Ovary (tissue), 7 donors: ENCODE measurements at regions not wholly inside any gene's neighbourhood (a gene's known extent, or its start where the extent isn't known, plus 50 kb on each side); places are given as distances from the start of the nearest gene placed in this dataset.

Source experiments
- DNase-seq, 5 donors: peaks; one replicate each; pipeline ENCODE4 v3.0.0-alpha.2; 2019 to 2020
- H3K27ac ChIP-seq, 2 donors: fragments of 200-600 bp; one replicate each; pipeline versions ENCODE4 v1.5.1 to v1.8.0; 2019 to 2022
- H3K27me3 ChIP-seq: fragments of 200-600 bp; one replicate; pipeline ENCODE4 v1.8.0; 2022
- H3K36me3 ChIP-seq: fragments of 200-600 bp; sonication (generic); one replicate; pipeline ENCODE4 v1.5.1; 2019
- H3K4me1 ChIP-seq: one replicate; pipeline ENCODE4 v1.8.1; 2013; ENCODE audit warnings: mild to moderate bottlenecking, moderate library complexity; ENCODE audit not compliant: insufficient read depth
- H3K4me3 ChIP-seq: fragments of 200-600 bp; sonication (generic); one replicate; pipeline ENCODE4 v1.5.1; 2017
- H3K9me3 ChIP-seq, 2 donors: fragments of 200-600 bp in 1 of 2; sonication (generic) in 1 of 2; one replicate each; pipeline versions ENCODE4 v1.5.1 to v1.8.1; 2013 to 2019; ENCODE audit warnings: mild to moderate bottlenecking in 1 of 2, moderate library complexity in 1 of 2
- CTCF ChIP-seq, 3 donors: fragments of 450-650 bp in 2 of 3; fragments of 200-600 bp in 1 of 3; IDR thresholded peaks; one replicate each; pipeline versions ENCODE4 v1.5.1 to v1.8.0; 2016 to 2022; ENCODE audit warnings: antibody characterized with exemption in 3 of 3, mild to moderate bottlenecking in 1 of 3
- EP300 ChIP-seq: sonication (generic); formaldehyde crosslinking; IDR thresholded peaks from one replicate; pipeline ENCODE4 v1.6.1; 2017; ENCODE audit warnings: antibody characterized with exemption
- POLR2A ChIP-seq: fragments of 450-650 bp; IDR thresholded peaks from one replicate; pipeline ENCODE4 v1.6.1; 2017; ENCODE audit warnings: antibody characterized with exemption, mild to moderate bottlenecking, moderate library complexity
- WGBS, 3 donors: extraction: QIAGEN DNeasy Blood & Tissue Kit in 1 of 3; methylation state at CpG; one replicate each; pipeline versions ENCODE4 v1.1.5 to v1.1.7; 2013 to 2017; 5-methylcytosine and 5-hydroxymethylcytosine counted together
- intact Hi-C, 4 donors: fragments of 100-400 bp; cut with DNase I; formaldehyde crosslinking; loops; one replicate each; pipeline versions ENCODE4 v1.11.0 to v1.15.1; 2022 to 2023
- donor health status: DM: no; HTN: no; CAD: no; lungs with moderate emphysema.
- donor health status: DM: no; HTN: no; CAD: no.
- donor health status: Bipolar disorder and iron deficiency.
- donor health status: DM: no; HTN: no; CAD: no.
- donor health status: DM: yes; HTN: yes; CAD: no.

GRCh38 chr12:24066097-24066496 is 116.6 kb upstream of the SOX5 start:
- intact Hi-C loops, result no loop called here
- Histone ChIP-seq H3K9me3 (no peaks in the 10 kb centered on the region), H3K27ac (no peak overlapping the region), H3K4me3 (no peak overlapping the region), H3K36me3 (no peaks in the 10 kb centered on the region), H3K4me1 (peaks cover 3% of the 10 kb centered on the region), H3K27me3 (no peaks in the 10 kb centered on the region)
- TF ChIP-seq EP300, result no peak
- no peak for TF ChIP-seq POLR2A
- no peak for TF ChIP-seq CTCF (IDR thresholded peaks at IDR 0.05)
- DNase-seq, result no peak

GRCh38 chr12:24062642-24063245 is 113.3 kb upstream of the SOX5 start:
- intact Hi-C loops, result no loop called here
- no peak for DNase-seq
- no peaks in the 10 kb centered on the region for H3K9me3 ChIP-seq
- H3K4me1 ChIP-seq, result peaks cover 3% of the 10 kb centered on the region
- no peak overlapping the region for H3K4me3 ChIP-seq
- H3K27ac ChIP-seq, result no peak overlapping the region
- H3K36me3 ChIP-seq, result no peaks in the 10 kb centered on the region
- TF ChIP-seq POLR2A (no peak), EP300 (no peak), CTCF (IDR thresholded peaks at IDR 0.05) (no peak)
- H3K27me3 ChIP-seq, result no peaks in the 10 kb centered on the region
- 13 to 45% (median 14%) methylated on average over 1 of the region's 1 CpG for WGBS, 3 donors

- Histone ChIP-seq H3K27ac (no peak overlapping the region), H3K4me1 (no peaks in the 10 kb centered on the region), H3K36me3 (no peaks in the 10 kb centered on the region), H3K4me3 (no peak overlapping the region), H3K27me3 (no peaks in the 10 kb centered on the region), H3K9me3 (no peaks in the 10 kb centered on the region)
- 97 to 100% (median 98%) methylated on average over 1 of the region's 1 CpG for WGBS, 3 donors
- TF ChIP-seq POLR2A, result no peak
- TF ChIP-seq CTCF (IDR thresholded peaks at IDR 0.05), result no peak
- no peak for TF ChIP-seq EP300
- intact Hi-C loops, result no loop called here
- no peak for DNase-seq
Measured at GRCh38 chr12:24060089-24060488, 110.6 kb upstream of the SOX5 start.

GRCh38 chr12:24057920-24058476 is 108.5 kb upstream of the SOX5 start:
- DNase-seq, result no peak
- intact Hi-C loops, result no loop called here
- 77 to 83% (median 79%) methylated on average over 4 of the region's 4 CpGs for WGBS, 3 donors
- H3K27me3 ChIP-seq, result no peaks in the 10 kb centered on the region
- no peaks in the 10 kb centered on the region for H3K36me3 ChIP-seq
- no peaks in the 10 kb centered on the region for H3K9me3 ChIP-seq
- H3K4me3 ChIP-seq, result no peak overlapping the region
- H3K4me1 ChIP-seq, result no peaks in the 10 kb centered on the region
- H3K27ac ChIP-seq, result no peak overlapping the region
- no peak for TF ChIP-seq POLR2A
- TF ChIP-seq EP300, result no peak
- TF ChIP-seq CTCF (IDR thresholded peaks at IDR 0.05), result no peak
